ENCODE measurements at regions not wholly inside any gene's neighbourhood (a gene's known extent, or its start where the extent isn't known, plus 50 kb on each side); places are given as distances from the start of the nearest gene placed in this dataset.
A peak's percentile ranks its signal among the peaks of the same experiment; 100 is the strongest.

DNA sequence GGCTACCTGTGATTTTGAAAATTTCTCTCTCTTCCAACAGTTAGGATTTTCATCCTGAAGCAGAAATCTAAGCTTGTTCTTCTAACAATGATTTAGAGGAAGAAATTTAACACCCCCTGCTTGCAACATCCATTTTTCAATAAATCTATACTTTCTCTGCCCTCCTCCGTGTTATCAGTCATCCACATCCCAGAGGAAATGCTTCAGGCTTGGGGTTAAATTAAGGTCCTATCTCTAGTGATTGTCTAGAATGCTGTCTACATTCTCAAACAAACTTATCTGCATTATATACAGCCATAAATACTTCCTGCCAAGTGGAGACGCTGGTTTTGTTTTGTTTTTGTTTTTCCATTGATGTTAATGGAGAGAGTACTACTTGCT, 371.0 kb downstream of the CSNK1G3 start:
- DNase-seq (ENCODE audit: low read depth in 2 of 2) = peak in 1 of 2 donors; percentile 19

DNA sequence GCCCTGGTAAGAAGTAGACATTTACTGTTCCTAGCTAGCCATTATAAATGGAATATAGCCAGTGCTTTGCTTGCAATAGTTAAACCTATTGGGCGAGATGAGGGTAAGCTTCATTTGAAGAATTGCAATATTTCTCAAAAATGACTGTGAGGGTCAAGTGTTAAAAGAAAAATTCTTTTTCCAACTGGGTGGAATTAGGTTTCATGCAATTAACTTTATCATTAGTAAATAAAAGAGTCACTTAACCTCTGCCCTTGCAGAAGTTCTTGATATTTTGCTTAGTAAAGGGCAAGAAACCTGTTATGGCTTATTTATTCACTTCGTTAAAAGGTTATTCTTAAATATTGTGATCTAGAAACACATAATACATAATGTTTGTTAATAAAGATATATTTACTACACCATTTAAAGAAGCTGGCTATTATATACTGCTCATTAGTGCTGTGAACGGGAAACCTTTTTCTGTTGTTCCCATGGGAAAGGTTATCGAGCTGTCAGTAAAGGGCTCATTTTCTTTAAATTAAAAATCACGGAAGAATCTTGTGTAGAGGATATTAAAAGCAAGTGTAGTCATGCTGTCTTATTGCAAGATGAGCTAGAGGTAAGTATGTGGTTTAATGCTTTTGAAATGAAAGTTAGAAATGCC, 370.5 kb downstream of the CSNK1G3 start:
- DNase-seq (ENCODE audit: low read depth in 2 of 2) = no peak

DNA sequence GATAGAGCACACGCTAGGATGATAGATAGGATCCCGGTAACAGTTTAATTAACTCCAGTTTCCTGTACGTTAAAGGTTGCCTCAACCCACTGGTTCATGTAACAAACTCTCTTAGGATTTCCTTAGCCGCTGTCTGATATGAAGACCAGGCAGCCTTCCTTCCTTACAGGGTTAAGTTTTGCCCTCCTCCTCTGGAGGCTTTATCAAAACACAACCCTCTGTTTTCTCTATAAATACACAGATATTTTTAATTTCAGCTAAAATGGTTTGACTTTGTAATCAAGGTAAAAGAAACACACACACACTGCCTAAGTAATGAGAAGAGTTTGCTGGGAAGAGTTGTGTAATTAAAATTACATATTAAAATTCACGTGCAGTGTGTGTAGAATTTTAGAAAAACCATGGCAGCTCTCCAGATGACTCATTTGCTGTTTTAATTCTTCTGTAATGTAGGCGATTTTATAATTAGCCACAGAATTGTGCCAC, 369.8 kb downstream of the CSNK1G3 start:
- peak; percentile 11 to 53 for DNase-seq (ENCODE audit: low read depth in 2 of 2)

DNA sequence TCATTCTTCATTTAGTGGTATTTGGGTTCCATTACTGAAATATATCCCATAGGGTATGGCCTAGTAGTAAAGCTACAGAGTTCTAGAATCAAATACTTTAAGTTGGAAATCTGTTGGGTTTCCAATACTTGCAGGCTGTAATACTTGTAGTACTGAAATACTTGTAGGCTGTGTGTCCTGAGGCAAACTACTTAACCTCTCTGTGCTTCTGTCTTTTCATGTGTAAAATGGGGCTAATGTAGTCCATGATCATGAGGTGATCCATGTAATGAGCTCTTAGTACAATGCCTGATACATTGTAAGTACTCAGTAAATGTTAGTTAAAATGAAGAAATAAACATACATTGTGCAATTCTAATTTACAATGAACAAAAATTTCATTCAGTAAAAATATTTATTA, 368.9 kb downstream of the CSNK1G3 start:
- no peak for DNase-seq (ENCODE audit: low read depth in 2 of 2)

DNA sequence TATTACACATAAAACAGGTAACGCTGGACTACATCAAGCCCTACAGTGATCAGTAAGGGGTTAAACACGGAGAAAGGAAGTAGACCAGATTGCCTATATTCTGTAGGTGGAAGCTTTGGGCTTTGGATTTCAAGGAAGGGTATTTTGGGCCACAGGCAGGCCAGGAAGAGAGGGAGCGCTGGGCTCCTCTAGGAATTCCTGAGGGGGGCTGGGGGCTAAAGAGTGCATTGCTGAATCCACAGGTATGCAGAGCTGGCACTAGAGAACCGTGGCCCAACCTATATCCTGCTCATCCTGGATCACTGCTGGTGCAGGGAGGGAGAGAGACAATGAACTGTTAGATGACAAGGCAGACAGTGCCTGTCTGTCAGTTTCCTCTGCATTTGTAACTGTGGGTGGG, 367.1 kb downstream of the CSNK1G3 start:
- DNase-seq (ENCODE audit: low read depth in 2 of 2) = no peak

DNA sequence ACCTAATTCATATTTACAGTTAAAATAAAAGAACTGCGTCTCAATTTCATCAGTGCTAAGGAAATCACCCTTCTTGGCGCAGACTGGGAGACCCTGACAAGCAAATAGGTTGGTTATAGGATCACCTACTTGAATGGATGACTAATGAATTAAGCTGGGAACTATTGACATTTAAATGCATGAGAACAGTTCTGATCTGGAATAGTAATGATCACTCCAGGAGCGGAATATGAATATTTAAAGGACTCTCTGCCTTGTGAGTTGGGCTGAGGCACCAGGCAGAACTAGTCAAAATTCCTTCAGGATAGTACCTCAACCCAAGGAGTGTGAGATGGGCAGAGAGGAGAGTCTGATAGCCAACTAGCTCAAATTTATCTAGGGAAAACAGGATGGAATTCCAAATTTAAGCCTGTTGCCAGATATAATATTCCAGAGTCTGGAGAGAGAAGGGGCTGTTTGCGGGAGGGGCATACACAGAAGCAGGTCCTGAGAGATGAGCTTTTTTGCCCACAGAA, 364.4 kb downstream of the CSNK1G3 start:
- DNase-seq (ENCODE audit: low read depth in 2 of 2) = no peak

DNA sequence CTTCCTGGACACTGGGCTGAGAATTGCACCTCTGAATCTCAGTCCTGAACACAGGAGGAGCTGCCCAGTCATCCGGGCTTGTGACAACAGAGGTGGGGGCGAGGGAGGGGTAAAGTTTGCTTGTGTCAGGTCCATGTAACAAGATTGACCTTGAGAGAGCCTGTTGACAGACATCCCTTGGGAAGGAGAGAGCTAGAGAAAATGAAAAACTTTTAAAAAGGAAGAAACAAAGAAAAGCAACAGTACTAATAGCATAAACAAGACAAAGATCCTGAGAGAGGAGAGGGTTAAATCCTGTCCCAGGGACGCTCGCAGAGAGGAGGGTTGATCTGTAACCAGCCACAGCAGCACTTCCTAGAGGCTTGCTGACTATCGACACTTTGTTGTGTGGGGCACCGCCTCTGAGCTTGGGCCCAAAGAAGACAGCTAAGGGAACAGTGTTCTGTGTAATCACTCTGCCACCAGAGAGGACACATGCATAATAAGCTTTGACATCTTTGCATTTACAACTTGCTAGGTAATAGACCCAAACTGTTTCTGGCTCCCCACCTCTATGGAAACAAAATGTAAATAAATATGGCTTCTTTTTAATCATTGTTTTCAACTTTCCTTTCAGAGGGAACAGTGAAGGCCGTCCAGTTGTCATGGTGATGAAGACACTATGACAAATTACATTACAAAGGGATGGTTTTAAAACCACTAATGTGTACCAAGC, 363.7 kb downstream of the CSNK1G3 start:
- DNase-seq (ENCODE audit: low read depth in 2 of 2) = no peak

DNA sequence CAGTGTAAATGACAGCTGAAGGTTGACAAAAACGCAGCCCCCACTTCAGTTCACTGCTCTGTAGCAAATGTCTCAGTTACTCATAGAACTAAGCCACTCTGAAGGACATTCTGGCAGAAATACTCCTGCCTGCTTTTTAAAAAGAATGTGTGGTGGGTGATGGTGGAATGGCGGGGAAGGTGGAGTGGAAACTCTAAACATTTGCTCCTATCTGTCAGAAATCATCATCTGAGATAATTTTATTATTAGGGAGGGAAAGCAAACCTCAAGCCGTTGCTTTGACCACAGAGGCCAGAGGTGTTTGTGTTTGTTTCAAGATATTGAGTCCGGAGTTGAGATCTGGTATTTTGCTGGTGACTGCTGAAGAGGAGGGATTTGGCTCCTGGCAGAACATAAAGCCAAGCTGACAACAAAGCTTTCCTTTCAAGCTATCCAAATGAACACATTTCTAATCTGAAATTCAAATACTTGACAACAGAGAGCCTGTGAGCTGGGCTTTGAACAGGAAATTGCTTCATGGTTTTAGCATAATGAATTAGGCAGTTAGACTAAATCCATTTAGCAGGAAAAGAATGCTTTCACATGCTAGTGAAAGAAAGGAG, 362.7 kb downstream of the CSNK1G3 start:
- DNase-seq (ENCODE audit: low read depth in 2 of 2) = no peak

DNA sequence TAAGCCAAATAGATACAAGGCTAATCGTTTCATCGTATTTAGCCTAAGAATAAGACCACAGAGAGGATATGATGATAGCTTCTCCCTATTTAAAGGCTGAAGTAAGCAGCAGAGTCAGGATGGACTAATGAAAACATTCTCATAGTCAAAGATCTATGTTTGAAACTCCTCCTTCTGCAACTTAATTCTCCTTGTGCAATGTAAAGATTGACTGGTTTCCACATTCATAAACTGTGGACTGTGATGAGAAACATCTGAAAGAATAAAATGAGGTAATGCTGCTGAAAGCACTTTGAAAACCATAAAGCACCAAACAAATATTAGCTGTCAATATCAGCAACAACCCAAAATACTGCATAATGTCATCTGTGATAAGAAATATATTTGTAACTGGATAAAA, 361.9 kb downstream of the CSNK1G3 start:
- DNase-seq (ENCODE audit: low read depth in 2 of 2) = no peak

DNA sequence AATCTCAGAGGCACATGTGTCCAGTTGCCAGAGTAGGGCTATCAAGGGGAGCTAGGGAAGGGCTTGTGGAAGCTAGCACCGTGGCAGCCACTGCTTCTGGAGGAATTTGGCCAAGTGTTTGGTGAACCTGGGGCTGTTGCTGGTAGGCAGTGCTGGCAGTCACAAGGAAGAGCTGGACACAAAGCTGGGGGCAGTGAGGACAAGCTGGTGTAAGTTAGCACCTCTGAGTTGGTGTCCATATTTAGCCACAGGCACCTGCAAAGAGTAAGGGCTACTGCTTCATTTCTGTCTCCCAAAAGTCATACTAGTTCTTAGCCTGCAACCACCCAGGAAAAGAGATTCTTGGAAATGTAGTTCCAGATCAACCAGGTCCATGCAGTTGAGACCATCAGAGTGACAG, 359.4 kb downstream of the CSNK1G3 start:
- DNase-seq (ENCODE audit: low read depth in 2 of 2) = no peak

DNA sequence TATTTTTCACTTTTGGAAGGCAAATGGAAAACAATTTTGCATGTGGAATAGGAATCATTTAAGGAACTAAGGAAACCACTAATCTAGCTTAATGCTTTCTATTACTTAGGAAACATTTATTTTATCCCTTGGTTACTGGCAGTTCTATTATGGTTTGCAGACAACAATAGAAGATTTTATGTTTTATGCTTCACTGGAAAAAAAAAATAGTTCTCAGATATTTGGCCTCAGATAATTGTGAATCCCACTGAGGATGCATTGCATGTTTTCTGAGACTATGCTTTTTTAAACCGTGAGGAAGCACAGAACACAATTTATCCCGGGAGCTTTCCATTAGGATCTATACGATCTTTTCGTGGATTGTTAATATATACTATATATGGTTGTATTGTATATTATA, 356.9 kb downstream of the CSNK1G3 start:
- DNase-seq (ENCODE audit: low read depth in 2 of 2) = no peak

DNA sequence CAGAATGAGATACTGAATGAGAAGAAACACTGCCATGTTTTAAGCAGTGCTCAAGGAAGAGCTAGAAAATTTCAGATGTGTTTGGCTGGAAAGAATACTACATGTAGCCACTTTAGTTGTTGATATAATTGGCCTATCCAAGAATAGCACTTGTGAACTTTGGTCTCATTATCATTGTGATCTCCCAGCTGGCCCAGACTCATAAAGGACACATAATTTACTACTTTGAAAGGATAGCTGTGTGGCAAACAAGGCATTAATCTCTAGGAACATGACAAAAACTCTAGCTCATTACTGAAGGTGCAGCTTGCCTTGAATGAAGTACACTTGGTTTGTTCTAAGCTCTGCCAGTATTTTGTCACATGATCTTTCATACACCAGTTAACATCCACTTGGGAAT, 356.3 kb downstream of the CSNK1G3 start:
- DNase-seq (ENCODE audit: low read depth in 2 of 2) = no peak

DNA sequence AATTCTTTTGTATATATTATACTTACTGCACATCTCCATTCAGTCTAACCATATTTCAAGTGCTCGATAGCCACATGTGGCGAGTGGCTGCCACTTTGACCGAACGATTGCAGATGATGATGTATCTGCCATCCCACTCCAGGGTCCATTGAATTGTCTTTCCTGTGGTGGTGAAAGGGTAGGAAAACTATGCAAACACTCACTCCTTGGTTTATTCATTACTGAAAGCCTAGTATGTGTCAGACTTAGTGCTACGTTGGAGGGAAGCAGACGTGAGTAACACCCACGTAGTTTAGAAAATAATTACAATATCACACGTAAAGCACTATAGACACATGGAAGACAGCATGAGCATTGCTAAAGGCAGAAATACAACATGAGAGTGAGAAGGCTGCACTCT, 353.7 kb downstream of the CSNK1G3 start:
- no peak for DNase-seq (ENCODE audit: low read depth in 2 of 2)

DNA sequence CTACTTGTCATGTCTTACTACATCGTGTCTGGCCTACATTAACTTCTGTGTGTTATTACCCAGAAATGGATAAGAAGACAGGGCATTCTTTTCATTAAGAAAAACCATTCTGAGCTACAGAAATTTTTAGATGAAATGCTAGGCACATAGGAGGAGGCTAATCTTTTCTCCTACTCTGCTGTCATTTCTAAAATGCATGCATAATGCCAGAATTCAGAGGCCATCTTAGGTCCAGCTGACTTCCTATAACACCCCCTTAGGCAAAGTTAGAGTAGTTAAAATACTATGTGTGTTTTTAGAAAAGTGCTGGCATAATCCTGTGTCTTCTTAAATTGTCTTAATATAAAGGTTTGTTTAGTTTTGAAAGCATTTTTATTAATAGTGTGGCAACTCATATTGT, 352.6 kb downstream of the CSNK1G3 start:
- no peak for DNase-seq (ENCODE audit: low read depth in 2 of 2)

DNA sequence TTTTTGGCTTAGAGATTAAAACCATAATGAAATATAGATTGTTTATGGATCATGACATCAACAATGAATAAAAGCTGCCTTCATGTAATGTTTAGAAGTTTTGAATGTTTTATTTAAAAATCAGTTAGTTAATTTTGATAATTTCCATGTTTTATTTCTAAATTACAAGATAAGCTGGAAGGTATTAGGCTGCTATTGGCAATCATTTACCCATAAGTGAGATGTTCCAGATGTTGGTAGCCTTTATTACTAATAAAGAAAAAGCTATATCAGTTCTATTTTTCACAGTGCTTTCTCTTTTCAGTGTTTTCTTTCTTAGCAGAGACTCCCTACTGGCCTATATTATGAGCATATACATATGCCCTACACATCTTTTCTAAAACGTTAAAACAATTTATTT, 347.0 kb downstream of the CSNK1G3 start:
- no peak for DNase-seq (ENCODE audit: low read depth in 2 of 2)

DNA sequence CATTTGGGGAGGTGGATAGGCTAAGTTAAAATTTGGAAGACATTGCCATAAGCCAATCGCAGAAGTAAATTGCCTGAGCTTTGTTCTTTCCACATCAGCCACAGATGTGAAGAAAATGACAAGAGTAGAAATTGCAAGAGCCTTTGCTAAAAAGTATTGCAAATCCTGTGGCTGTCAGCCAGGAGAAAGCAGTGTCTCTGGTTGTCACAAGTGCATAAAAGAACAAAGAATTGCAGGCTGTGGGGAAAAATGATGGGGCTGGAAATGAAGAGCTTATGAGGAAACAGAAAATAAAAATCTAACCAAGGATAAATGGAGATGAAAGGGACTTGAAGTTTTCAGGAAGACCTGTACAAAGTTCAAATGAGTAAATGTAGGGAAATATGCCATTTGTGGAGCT, 344.8 kb downstream of the CSNK1G3 start:
- DNase-seq (ENCODE audit: low read depth in 2 of 2) = no peak

DNA sequence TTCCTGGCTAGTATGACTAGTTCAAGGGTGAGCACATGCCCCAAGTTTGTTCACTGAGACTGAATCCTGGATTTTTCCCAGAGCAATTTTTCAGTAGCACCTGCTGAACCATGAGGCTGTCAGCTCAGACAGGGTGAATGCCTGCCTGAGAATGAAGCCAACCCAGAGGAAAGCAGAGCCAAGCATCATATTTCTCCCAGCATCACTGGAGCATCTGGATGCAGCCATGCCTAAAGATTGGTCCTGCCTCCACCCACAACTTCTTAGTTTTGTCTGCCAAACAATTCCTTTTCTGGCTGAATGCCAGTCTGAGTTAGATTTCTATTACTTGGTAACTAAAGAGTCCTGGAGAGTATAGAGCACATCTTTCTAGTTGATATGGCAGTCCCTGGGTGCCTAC, 343.6 kb downstream of the CSNK1G3 start:
- DNase-seq (ENCODE audit: low read depth in 2 of 2) = no peak

DNA sequence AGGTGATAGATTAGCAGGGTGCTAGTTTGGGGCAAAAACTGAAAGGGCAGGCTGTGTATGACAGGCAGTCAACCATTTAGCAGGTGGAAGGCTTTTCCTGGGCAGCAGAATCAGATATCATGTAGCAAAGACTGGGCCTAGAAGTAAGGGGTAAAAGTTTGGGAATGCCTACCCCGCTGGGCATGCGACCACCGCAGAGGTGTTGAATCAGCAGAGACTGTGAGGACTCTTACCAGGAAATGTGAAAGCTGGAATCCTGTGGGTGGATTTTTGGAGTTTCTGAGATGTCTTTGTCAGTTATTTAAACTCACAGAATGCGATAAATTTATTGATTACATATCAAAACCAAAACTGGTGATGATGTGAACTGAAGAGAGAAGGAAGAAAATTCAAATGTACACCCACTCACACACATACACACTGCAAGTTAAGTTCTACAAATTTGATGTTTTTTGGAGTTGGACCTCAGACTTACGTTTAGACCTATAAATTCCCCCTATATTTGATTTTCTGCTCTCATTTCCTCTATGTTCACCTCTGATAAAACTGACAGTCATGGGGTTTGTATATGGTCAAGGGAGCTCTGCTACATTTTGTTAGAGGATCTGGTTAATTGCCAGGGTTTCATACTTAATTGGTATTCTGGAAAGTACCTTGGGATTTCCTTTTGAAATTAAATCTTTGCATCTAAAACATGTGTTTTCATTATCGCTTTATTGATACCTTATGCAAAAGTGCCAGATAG, 333.6 kb downstream of the CSNK1G3 start:
- DNase-seq (ENCODE audit: low read depth in 2 of 2) = no peak

DNA sequence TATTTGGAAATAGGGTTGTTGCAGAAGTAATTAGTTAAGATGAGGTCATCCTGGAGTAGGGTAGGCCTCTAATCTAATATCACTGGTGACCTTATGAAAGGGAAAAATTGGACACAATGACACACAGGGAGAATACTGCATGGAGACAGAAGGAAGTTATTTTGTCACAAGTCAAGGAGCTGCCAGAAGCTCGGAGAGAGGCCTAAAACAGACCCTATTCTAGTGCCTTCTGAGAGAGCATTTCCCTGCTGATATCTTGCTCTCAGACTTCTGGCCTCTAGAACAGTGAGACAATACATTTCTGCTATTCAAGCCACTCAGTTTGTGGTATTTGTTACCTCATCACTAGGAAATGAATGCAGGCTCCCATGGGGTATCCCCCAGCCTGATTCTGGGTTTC, 332.9 kb downstream of the CSNK1G3 start:
- no peak for DNase-seq (ENCODE audit: low read depth in 2 of 2)

DNA sequence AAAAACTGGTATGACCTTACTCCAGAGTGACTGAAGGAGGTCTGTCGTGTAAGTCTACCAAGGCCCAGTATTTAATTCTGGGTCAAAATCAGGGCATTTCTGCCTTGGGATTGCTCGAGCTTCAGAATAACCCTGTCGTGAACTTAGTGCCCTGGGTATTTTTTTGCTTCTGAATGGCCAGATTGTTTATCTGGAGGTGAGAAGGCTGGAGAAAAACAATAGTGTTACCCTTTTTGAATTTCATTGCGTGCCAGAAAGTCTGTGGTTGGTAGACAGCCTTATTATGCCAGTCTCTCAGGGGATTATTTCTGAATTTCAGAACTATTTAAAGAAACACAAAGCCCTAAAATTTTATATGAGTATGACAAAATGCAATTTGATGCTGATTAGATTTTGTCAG, 323.4 kb downstream of the CSNK1G3 start:
- DNase-seq (ENCODE audit: low read depth in 2 of 2) = no peak

DNA sequence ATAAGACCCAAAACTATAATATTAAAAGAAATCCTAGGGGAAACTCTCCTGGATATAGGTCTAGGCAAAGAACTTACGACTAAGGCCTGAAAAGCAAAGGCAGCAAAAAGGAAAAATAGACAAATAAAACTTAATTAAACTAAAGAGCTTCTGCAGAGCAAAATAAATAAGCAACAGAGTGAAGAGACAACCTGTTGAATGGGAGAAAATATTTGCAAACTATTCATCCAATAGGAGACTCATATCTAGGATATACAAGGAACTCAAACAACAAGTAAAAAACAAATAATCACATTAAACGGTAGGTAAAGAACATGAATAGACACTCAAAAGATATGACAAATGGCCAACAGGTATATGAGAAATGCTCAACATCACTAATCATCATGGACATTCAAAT, 318.6 kb downstream of the CSNK1G3 start:
- DNase-seq (ENCODE audit: low read depth in 2 of 2) = no peak

DNA sequence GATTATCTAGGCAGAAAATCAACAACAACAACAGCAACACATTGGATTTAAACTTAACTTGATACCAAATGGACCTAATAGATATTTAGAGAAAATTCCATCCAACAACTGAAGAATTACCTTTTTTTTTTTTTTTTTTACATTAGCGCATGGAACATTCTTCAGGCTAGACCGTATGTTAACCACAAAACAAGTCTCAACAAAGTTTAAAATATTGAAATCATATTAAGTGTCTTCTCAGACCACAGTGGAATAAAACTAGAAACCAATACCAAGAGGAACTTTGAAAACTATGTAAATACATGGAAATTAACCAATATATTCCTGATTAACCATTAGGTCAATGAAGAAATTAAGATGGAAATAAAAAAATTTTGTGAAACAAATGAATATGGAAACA, 315.8 kb downstream of the CSNK1G3 start:
- DNase-seq (ENCODE audit: low read depth in 2 of 2) = no peak

All from lung microvascular endothelial cell (primary cell).